GM21390 (cell line): ENCODE measurements at regions not wholly inside any gene's neighbourhood (a gene's known extent, or its start where the extent isn't known, plus 50 kb on each side); places are given as distances from the start of the nearest gene placed in this dataset.

Source experiments
- ATAC-seq: cut with Tn5 transposase; IDR thresholded peaks from one replicate; pipeline ENCODE4 v1.9.1; 2021; ENCODE audit not compliant: unreplicated experiment

GRCh38 chr6:62345446-62345845, 59.4 kb upstream of the KHDRBS2 start:
- no peak for ATAC-seq

DNA sequence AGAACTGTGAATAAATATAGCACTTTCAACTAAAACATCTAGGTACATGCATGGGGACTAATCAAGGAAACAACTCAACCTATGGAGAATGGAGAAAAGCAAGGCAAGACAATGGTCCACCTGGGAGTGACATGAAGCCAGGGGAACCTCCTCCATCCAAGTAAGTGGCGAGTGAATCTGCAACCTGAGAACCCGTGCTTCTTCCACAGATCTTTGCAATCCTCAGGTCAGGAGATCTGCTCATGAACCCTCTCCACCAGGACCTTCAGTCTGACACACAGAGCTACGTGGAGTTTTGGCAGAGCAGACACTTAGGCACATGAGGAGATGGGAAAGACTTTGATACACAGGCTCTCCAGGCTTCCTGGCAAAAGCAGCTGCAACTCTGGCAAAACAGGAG, 58.8 kb upstream of the KHDRBS2 start:
- ATAC-seq = no peak

- ATAC-seq = no peak
Measured at GRCh38 chr6:62338477-62338876, 52.5 kb upstream of the KHDRBS2 start.
